GM23338 (cell line): ENCODE measurements at regions not wholly inside any gene's neighbourhood (a gene's known extent, or its start where the extent isn't known, plus 50 kb on each side); places are given as distances from the start of the nearest gene placed in this dataset.

Experiments
- ATAC-seq: fragments of 200-7000 bp; cut with Tn5 transposase; 3 replicates; pipeline ENCODE4 v1.9.1; 2020
- DNase-seq: peaks from one replicate; pipeline ENCODE4 v3.0.0-alpha.2; 2015; ENCODE audit warnings: low spot score
- H2AFZ ChIP-seq: fragments of 200-600 bp; sonication (generic); 2 replicates; pipeline ENCODE4 v1.8.0; 2016; ENCODE audit warnings: antibody characterized with exemption, mild to moderate bottlenecking, moderate library complexity
- H3F3A ChIP-seq: fragments of 200-600 bp; sonication (generic); replicated peaks from 2 replicates; pipeline ENCODE4 v1.8.0; 2017; ENCODE audit warnings: antibody characterized with exemption, mixed run types, low read depth
- H3K27ac ChIP-seq: fragments of 200-600 bp; sonication (generic); 2 replicates; pipeline ENCODE4 v1.6.1; 2016; ENCODE audit warnings: low read depth
- H3K27me3 ChIP-seq: fragments of 200-600 bp; sonication (generic); 2 replicates; pipeline ENCODE4 v1.8.0; 2016; ENCODE audit warnings: mild to moderate bottlenecking, mixed run types, moderate library complexity; ENCODE audit not compliant: insufficient read depth
- H3K36me3 ChIP-seq: fragments of 200-600 bp; sonication (generic); 2 replicates; pipeline ENCODE4 v1.8.0; 2016; ENCODE audit warnings: mild to moderate bottlenecking; ENCODE audit not compliant: insufficient read depth
- H3K4me1 ChIP-seq: fragments of 200-600 bp; sonication (generic); 2 replicates; pipeline ENCODE4 v1.8.0; 2016; ENCODE audit warnings: mild to moderate bottlenecking, moderate library complexity; ENCODE audit not compliant: insufficient read depth
- H3K4me2 ChIP-seq: fragments of 200-600 bp; sonication (generic); 2 replicates; pipeline ENCODE4 v1.7.1; 2017; ENCODE audit warnings: mixed run types
- H3K4me3 ChIP-seq: fragments of 200-600 bp; sonication (generic); 2 replicates; pipeline ENCODE4 v1.6.1; 2016; ENCODE audit warnings: mixed run types
- H3K79me2 ChIP-seq: fragments of 200-600 bp; sonication (generic); replicated peaks from 2 replicates; pipeline ENCODE4 v1.8.0; 2017; ENCODE audit warnings: mild to moderate bottlenecking; ENCODE audit not compliant: insufficient read depth
- H3K9me2 ChIP-seq: fragments of 200-600 bp; sonication (generic); 2 replicates; pipeline ENCODE4 v1.8.0; 2017; ENCODE audit not compliant: insufficient read depth
- H4K20me1 ChIP-seq: fragments of 200-600 bp; sonication (generic); replicated peaks from 2 replicates; pipeline ENCODE4 v1.8.0; 2017; ENCODE audit warnings: mild to moderate bottlenecking; ENCODE audit not compliant: insufficient read depth
- H3K27ac Mint-ChIP-seq: 2 replicates; pipeline ENCODE4 v1.8.0; 2020; ENCODE audit warnings: inconsistent platforms, mild to moderate bottlenecking, moderate library complexity, mixed read lengths
- H3K27me3 Mint-ChIP-seq: 3 replicates; pipeline ENCODE4 v1.8.0; 2022; ENCODE audit warnings: low read depth, mild to moderate bottlenecking, moderate library complexity, mixed read lengths, inconsistent platforms; ENCODE audit not compliant: insufficient read depth, poor library complexity
- H3K36me3 Mint-ChIP-seq: 3 replicates; pipeline ENCODE4 v1.8.0; 2021; ENCODE audit warnings: low read depth, mild to moderate bottlenecking, inconsistent platforms, moderate library complexity, mixed read lengths
- H3K4me1 Mint-ChIP-seq: 3 replicates; pipeline ENCODE4 v1.8.0; 2020; ENCODE audit warnings: mild to moderate bottlenecking, inconsistent platforms, mixed read lengths
- H3K4me3 Mint-ChIP-seq: 3 replicates; pipeline ENCODE4 v1.8.0; 2021; ENCODE audit warnings: moderate library complexity, mild to moderate bottlenecking, inconsistent platforms, mixed read lengths
- H3K9me3 Mint-ChIP-seq: 3 replicates; pipeline ENCODE4 v1.8.0; 2020; ENCODE audit warnings: moderate library complexity, mild to moderate bottlenecking, inconsistent platforms, mixed read lengths
- CREB1 ChIP-seq: fragments of 250-450 bp; sonication (Bioruptor Pico); IDR thresholded peaks from 2 replicates; pipeline ENCODE4 v1.5.0; 2020; ENCODE audit warnings: low read depth, mild to moderate bottlenecking, moderate library complexity
- EZH2 ChIP-seq: fragments of 200-600 bp; sonication (generic); IDR thresholded peaks from one replicate; pipeline ENCODE4 v1.8.0; 2017; ENCODE audit warnings: antibody characterized with exemption, mild to moderate bottlenecking, low read depth; ENCODE audit not compliant: unreplicated experiment
- EZH2phosphoT487 ChIP-seq: fragments of 200-600 bp; sonication (generic); IDR thresholded peaks from one replicate; pipeline ENCODE4 v1.8.1; 2018; ENCODE audit warnings: antibody characterized with exemption; ENCODE audit not compliant: unreplicated experiment
- JUNB ChIP-seq: IDR thresholded peaks from one replicate; pipeline ENCODE4 v1.6.1; 2016; ENCODE audit warnings: antibody characterized with exemption; ENCODE audit not compliant: unreplicated experiment
- NANOG ChIP-seq: IDR thresholded peaks from 2 replicates; pipeline ENCODE4 v1.6.1; 2016; ENCODE audit warnings: antibody characterized with exemption, borderline replicate concordance
- POLR2AphosphoS5 ChIP-seq: IDR thresholded peaks from 2 replicates; pipeline ENCODE4 v1.6.1; 2016; ENCODE audit warnings: antibody characterized with exemption, low read depth
- STAT1 ChIP-seq: IDR thresholded peaks from one replicate; pipeline ENCODE4 v1.6.1; 2016; ENCODE audit warnings: antibody characterized with exemption; ENCODE audit not compliant: unreplicated experiment
- ZNF114 ChIP-seq: fragments of 250-450 bp; sonication (Bioruptor Pico); IDR thresholded peaks from 2 replicates; pipeline ENCODE4 v1.5.0; 2020; ENCODE audit warnings: mild to moderate bottlenecking, moderate library complexity
- ZNF331 ChIP-seq: fragments of 250-450 bp; sonication (Bioruptor Pico); IDR thresholded peaks from 2 replicates; pipeline ENCODE4 v1.5.0; 2020; ENCODE audit warnings: low read depth, mild to moderate bottlenecking, moderate library complexity
- TF ChIP-seq, protein P1 (sequence below): fragments of 250-450 bp; sonication (Bioruptor Pico); IDR thresholded peaks from 2 replicates; pipeline ENCODE4 v1.5.0; 2020; ENCODE audit warnings: mild to moderate bottlenecking, moderate library complexity
- TF ChIP-seq, protein P2 (sequence below): IDR thresholded peaks from one replicate; pipeline ENCODE4 v1.6.1; 2018; ENCODE audit warnings: antibody characterized with exemption; ENCODE audit not compliant: unreplicated experiment
- TF ChIP-seq, protein P3 (sequence below), 2 experiments: fragments of 200-600 bp in 1 of 2; sonication (generic) in 1 of 2; conservative IDR thresholded peaks; 2 replicates each; pipeline versions ENCODE4 v1.5.1 to v1.6.1; 2016 to 2017; ENCODE audit warnings: antibody characterized with exemption in 2 of 2, low read depth in 2 of 2, mild to moderate bottlenecking in 2 of 2, moderate library complexity in 1 of 2
- TF ChIP-seq, protein P4 (sequence below): IDR thresholded peaks from 2 replicates; pipeline ENCODE4 v1.6.1; 2016; ENCODE audit warnings: antibody characterized with exemption

DNA sequence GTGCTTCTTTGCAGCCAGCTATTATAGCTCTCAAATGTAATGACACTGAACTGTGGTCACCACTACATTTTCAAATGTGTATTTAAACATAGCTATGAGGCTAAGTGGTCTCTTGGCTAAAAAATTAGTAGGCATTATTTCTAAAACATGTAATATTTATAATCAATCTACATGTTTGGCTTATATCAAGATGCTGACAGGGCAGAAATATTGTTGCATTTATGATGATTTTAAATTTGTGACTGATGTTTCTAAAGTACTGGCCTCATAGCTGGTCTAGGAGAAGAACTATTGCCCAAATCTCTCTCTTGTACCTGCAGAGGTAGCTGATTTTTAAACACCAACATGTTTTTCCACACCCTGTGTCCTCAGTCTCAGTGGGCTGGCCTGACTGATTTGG lies 298.2 kb downstream of the PAX1 start:
- DNase-seq = no peak
- H3K4me2 ChIP-seq = no peak overlapping the region
- 0 out of 2 replicates have a peak, but pooled peaks cover 5% of the 10 kb centered on the region for H3K9me2 ChIP-seq
- Mint-ChIP-seq H3K4me1 (no peaks in the 10 kb centered on the region), H3K27me3 (no peaks in the 10 kb centered on the region), H3K9me3 (peaks cover 8% of the 10 kb centered on the region), H3K27ac (no peak overlapping the region), H3K4me3 (no peak overlapping the region), H3K36me3 (peaks cover 5% of the 10 kb centered on the region)
- H2AFZ ChIP-seq = no peak overlapping the region
- no peaks in the 10 kb centered on the region for H3F3A ChIP-seq
- no peaks in the 10 kb centered on the region for H3K27me3 ChIP-seq
- no peaks in the 10 kb centered on the region for H4K20me1 ChIP-seq
- H3K79me2 ChIP-seq = no peaks in the 10 kb centered on the region
- no peak for TF ChIP-seq JUNB
- TF ChIP-seq, protein P1, sequence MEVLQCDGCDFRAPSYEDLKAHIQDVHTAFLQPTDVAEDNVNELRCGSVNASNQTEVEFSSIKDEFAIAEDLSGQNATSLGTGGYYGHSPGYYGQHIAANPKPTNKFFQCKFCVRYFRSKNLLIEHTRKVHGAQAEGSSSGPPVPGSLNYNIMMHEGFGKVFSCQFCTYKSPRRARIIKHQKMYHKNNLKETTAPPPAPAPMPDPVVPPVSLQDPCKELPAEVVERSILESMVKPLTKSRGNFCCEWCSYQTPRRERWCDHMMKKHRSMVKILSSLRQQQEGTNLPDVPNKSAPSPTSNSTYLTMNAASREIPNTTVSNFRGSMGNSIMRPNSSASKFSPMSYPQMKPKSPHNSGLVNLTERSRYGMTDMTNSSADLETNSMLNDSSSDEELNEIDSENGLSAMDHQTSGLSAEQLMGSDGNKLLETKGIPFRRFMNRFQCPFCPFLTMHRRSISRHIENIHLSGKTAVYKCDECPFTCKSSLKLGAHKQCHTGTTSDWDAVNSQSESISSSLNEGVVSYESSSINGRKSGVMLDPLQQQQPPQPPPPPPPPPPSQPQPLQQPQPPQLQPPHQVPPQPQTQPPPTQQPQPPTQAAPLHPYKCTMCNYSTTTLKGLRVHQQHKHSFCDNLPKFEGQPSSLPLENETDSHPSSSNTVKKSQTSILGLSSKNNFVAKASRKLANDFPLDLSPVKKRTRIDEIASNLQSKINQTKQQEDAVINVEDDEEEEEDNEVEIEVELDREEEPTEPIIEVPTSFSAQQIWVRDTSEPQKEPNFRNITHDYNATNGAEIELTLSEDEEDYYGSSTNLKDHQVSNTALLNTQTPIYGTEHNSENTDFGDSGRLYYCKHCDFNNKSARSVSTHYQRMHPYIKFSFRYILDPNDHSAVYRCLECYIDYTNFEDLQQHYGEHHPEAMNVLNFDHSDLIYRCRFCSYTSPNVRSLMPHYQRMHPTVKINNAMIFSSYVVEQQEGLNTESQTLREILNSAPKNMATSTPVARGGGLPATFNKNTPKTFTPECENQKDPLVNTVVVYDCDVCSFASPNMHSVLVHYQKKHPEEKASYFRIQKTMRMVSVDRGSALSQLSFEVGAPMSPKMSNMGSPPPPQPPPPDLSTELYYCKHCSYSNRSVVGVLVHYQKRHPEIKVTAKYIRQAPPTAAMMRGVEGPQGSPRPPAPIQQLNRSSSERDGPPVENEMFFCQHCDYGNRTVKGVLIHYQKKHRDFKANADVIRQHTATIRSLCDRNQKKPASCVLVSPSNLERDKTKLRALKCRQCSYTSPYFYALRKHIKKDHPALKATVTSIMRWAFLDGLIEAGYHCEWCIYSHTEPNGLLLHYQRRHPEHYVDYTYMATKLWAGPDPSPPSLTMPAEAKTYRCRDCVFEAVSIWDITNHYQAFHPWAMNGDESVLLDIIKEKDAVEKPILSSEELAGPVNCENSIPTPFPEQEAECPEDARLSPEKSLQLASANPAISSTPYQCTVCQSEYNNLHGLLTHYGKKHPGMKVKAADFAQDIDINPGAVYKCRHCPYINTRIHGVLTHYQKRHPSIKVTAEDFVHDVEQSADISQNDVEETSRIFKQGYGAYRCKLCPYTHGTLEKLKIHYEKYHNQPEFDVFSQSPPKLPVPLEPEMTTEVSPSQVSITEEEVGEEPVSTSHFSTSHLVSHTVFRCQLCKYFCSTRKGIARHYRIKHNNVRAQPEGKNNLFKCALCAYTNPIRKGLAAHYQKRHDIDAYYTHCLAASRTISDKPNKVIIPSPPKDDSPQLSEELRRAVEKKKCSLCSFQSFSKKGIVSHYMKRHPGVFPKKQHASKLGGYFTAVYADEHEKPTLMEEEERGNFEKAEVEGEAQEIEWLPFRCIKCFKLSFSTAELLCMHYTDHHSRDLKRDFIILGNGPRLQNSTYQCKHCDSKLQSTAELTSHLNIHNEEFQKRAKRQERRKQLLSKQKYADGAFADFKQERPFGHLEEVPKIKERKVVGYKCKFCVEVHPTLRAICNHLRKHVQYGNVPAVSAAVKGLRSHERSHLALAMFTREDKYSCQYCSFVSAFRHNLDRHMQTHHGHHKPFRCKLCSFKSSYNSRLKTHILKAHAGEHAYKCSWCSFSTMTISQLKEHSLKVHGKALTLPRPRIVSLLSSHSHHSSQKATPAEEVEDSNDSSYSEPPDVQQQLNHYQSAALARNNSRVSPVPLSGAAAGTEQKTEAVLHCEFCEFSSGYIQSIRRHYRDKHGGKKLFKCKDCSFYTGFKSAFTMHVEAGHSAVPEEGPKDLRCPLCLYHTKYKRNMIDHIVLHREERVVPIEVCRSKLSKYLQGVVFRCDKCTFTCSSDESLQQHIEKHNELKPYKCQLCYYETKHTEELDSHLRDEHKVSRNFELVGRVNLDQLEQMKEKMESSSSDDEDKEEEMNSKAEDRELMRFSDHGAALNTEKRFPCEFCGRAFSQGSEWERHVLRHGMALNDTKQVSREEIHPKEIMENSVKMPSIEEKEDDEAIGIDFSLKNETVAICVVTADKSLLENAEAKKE (CRISPR knock-in tag) = no peak
- TF ChIP-seq POLR2AphosphoS5 = no peak
- TF ChIP-seq NANOG = no peak
- TF ChIP-seq, protein P2, sequence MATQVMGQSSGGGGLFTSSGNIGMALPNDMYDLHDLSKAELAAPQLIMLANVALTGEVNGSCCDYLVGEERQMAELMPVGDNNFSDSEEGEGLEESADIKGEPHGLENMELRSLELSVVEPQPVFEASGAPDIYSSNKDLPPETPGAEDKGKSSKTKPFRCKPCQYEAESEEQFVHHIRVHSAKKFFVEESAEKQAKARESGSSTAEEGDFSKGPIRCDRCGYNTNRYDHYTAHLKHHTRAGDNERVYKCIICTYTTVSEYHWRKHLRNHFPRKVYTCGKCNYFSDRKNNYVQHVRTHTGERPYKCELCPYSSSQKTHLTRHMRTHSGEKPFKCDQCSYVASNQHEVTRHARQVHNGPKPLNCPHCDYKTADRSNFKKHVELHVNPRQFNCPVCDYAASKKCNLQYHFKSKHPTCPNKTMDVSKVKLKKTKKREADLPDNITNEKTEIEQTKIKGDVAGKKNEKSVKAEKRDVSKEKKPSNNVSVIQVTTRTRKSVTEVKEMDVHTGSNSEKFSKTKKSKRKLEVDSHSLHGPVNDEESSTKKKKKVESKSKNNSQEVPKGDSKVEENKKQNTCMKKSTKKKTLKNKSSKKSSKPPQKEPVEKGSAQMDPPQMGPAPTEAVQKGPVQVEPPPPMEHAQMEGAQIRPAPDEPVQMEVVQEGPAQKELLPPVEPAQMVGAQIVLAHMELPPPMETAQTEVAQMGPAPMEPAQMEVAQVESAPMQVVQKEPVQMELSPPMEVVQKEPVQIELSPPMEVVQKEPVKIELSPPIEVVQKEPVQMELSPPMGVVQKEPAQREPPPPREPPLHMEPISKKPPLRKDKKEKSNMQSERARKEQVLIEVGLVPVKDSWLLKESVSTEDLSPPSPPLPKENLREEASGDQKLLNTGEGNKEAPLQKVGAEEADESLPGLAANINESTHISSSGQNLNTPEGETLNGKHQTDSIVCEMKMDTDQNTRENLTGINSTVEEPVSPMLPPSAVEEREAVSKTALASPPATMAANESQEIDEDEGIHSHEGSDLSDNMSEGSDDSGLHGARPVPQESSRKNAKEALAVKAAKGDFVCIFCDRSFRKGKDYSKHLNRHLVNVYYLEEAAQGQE = no peak
- TF ChIP-seq EZH2 = no peak
- TF ChIP-seq CREB1 (CRISPR knock-in tag) = no peak
- TF ChIP-seq ZNF331 (CRISPR knock-in tag) = no peak
- TF ChIP-seq, protein P3, sequence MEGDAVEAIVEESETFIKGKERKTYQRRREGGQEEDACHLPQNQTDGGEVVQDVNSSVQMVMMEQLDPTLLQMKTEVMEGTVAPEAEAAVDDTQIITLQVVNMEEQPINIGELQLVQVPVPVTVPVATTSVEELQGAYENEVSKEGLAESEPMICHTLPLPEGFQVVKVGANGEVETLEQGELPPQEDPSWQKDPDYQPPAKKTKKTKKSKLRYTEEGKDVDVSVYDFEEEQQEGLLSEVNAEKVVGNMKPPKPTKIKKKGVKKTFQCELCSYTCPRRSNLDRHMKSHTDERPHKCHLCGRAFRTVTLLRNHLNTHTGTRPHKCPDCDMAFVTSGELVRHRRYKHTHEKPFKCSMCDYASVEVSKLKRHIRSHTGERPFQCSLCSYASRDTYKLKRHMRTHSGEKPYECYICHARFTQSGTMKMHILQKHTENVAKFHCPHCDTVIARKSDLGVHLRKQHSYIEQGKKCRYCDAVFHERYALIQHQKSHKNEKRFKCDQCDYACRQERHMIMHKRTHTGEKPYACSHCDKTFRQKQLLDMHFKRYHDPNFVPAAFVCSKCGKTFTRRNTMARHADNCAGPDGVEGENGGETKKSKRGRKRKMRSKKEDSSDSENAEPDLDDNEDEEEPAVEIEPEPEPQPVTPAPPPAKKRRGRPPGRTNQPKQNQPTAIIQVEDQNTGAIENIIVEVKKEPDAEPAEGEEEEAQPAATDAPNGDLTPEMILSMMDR (conservative IDR thresholded peaks at IDR 0.05; ENCODE audit: low read depth in 2 of 2) = no peak
- TF ChIP-seq STAT1 = no peak
- TF ChIP-seq EZH2phosphoT487 = no peak
- TF ChIP-seq, protein P4, sequence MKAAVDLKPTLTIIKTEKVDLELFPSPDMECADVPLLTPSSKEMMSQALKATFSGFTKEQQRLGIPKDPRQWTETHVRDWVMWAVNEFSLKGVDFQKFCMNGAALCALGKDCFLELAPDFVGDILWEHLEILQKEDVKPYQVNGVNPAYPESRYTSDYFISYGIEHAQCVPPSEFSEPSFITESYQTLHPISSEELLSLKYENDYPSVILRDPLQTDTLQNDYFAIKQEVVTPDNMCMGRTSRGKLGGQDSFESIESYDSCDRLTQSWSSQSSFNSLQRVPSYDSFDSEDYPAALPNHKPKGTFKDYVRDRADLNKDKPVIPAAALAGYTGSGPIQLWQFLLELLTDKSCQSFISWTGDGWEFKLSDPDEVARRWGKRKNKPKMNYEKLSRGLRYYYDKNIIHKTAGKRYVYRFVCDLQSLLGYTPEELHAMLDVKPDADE = no peak
- TF ChIP-seq ZNF114 (CRISPR knock-in tag) = no peak
- H3K4me3 ChIP-seq = no peak overlapping the region
- ATAC-seq = no peak
- H3K27ac ChIP-seq = no peak overlapping the region
- no peaks in the 10 kb centered on the region for H3K4me1 ChIP-seq
- no peaks in the 10 kb centered on the region for H3K36me3 ChIP-seq
